NCI-H2196 (cell line): ENCODE measurements at regions not wholly inside any gene's neighbourhood (a gene's known extent, or its start where the extent isn't known, plus 50 kb on each side); places are given as distances from the start of the nearest gene placed in this dataset.
"Not testable (repeated sequence)": the region's sequence is repeated elsewhere in the genome, so short reads cannot be mapped to it uniquely, and the experiment has no call there.

Source experiments
- DNase-seq: peaks from one replicate; lab custom pipeline; 2025; ENCODE audit not compliant: unreplicated experiment; lab: John Stamatoyannopoulos, UW

DNA sequence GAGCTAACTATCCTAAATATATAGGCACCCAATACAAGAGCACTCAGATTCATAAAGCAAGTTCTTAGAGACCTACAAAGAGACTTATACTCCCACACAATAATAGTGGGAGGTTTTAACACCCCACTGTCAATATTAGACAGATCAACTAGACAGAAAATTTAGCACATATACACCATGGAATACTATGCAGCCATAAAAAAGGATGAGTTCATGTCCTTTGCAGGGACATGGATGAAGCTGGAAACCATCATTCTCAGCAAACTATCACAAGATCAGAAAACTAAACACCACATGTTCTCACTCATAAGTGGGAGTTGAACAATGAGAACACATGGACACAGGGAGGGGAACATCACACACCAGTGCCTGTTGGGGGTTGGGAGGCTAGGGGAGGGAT lies 358.9 kb upstream of the KCND2 start:
- DNase-seq: not testable (repeated sequence)

DNA sequence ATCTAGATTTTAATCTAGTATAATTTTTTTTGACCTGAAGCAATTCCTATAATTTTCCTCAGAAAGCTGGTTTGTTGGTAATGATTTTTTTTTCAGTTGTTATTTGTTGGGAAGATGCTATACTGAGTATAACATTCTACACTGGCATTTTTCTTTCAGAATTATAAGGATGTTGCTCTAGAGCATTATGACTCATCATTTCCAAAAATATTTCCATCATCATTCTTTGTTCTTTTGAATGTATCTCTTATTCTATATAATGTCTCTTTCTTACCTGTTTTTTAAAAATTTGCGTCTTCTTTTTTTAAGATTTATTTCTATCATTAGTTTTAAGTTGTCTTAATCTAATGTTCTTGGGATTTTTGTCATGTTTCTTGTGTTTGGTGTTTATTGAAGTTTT lies 356.5 kb upstream of the KCND2 start:
- no peak for DNase-seq

DNA sequence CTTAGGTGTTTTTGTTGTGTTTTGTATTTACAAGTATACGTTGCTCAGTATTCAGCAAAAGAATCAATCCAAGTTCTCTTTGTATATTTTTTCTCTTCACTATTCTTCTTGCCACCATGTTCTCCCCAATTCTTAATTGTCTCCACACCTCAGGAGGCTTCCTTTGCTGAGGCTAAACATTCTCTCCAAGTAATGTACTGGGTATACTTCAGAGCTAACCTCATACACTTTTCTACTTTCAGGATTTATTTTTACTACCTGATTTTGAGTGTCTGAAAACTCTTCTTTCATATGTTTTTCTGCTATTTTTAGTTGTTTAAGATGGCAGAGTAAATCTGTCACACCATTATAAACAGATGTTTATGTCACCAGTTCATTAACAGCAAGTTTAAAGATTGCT lies 354.8 kb upstream of the KCND2 start:
- DNase-seq: no peak

DNA sequence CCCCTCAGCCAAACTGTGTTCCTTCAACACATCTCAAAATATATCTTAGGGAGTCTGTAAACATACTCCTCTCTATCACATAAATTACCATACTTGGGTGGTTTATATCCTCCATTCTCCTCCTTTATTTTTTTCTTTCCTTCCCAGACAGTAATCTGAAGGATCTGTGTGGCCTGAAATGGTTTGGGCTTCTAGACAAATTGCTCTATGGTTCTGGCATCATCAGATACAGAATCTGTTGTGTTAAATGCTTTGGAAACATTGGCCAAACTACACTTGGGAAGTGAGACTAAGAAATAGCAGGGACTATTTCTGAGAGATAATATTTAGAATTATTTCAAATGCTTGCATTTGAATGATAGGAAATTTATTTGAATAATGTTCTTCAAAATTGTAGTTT lies 353.0 kb upstream of the KCND2 start:
- no peak for DNase-seq

DNA sequence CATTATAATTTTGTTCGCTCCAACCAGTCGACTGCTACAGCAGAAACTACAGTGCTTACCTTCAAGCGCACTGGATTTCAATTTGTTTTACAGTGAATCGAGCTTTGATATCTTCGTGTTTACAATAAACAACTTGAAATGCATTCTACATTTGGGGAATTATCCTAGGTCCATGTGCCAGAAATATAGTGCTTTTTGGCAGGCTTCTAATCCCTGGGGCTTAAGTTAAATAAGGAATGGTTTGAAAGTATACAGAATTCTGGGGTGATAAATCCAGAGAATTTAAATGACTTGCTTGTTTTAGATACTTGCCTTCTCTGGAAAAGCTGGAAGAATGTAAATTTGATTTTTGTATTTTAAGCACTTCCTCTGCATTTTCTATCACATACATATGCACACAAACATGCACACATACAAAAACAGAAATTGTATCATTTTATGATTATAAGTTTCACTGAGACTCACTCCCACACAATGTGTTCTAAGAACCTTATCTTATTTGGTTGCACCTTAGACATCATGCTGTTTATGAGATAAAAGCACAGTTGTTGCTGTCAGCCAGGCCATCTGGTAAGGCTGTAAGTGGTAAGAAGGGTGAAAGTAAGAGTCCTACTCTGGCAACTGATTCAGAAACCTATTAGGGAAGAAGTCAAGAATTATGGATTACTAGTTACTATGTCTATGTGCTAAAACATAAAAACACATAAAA lies 347.2 kb upstream of the KCND2 start:
- DNase-seq: no peak

DNA sequence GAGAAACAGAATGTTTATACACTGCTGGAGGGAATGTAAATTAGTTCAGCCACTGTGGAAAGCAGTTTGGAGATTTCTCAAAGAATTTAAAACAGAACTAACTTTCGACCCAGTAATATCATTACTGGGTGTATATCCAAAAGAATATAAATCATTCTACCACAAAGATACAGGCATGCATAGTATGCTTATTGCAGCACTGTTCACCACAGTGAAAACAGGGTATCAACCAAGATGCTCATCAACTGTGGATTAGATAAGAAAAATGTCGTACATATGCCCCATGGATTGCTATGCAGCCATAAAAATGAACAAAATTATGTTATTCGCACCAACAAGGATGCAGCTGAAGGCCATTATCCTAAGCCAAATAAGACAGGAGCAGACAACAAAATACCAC lies 343.1 kb upstream of the KCND2 start:
- DNase-seq: no peak

DNA sequence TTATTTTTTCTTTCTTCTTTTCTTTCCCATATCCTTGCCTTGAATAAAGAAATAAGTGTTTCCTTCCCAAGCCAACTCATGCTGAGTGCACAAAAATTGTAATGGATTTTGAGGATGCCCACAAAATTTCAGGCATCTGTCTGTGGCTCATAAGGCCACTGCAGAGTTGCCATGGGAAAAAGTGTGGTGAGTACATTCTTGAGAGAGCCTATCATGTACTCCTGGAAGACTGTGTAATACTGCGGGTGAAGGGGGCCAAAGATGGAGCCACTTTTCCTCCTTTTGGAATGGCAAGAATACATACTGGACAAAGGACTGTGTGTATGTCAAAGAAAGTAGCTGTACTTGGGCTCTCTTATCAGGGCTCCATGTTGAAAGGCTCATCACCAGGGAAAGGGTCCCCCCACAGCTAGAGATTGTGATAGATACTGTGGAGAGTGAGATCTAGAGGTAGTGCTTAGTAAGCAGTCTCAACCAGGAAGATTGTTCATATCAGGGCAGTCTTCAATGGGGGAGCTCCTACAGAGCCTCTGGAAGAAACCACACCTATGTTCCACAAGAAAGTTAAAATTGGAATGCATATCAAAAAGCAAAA lies 341.6 kb upstream of the KCND2 start:
- DNase-seq: no peak

DNA sequence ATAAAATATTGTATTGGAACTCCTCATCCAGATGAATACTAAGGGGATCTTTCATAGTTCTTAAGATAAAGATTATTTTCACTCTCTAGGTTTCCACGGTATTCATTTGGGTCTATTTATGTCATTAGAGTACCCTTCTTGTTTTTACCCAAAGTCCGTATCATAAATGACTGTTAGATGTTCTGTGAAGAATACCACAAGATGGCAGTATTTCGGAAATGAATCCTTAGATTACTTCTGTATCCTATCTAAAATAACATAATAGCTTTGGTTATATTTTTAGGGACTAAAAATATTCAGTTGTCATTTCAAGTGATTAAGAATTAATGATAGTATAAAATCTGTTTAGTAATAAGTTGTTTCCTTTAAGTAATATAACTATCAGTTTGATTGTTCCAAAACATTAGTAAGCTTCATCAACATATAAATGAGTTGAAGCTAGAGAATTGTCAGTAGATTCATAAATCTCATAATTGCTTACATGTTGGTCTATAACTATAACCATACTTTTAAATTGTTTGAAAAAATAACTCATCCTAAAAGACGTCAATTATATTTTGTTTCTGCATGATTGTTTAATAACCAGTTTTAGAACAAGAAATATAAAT lies 337.5 kb upstream of the KCND2 start:
- DNase-seq: peak; percentile 16

DNA sequence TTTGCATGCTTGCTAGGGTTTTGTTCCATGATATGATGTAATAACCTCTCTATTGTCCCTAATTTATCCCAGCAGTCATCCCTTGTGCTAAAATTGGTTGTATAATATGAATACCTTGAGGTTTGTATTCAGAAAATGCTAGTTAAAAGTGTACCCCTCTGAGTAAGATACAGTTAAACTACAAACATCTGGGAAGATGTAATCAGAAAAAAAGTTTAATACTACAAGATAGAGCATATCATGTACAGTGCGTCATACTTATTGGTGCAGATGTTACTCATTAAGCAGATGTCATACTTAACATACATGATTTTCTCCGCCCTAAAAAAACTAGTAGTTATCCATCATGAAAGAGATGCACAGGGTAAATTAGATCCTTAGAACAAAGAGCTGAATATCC lies 336.1 kb upstream of the KCND2 start:
- no peak for DNase-seq

DNA sequence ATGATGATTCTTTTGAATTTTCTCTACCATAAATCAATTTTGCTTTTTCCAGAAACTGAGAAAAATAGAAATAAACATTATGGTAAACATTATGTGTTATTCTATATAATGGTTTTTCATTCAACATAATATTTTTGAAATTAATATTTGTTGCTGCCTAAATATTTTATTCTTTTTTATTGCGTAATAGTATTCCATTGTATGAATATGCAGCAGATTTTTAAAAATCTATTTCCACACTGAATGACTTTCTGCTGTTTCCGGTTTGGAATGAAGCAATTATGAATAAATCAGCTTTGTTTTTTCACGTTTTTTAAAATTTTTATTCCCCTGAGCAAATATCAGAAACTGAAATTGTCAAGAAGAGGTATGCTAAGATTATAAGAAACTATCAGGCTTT lies 335.2 kb upstream of the KCND2 start:
- no peak for DNase-seq

DNA sequence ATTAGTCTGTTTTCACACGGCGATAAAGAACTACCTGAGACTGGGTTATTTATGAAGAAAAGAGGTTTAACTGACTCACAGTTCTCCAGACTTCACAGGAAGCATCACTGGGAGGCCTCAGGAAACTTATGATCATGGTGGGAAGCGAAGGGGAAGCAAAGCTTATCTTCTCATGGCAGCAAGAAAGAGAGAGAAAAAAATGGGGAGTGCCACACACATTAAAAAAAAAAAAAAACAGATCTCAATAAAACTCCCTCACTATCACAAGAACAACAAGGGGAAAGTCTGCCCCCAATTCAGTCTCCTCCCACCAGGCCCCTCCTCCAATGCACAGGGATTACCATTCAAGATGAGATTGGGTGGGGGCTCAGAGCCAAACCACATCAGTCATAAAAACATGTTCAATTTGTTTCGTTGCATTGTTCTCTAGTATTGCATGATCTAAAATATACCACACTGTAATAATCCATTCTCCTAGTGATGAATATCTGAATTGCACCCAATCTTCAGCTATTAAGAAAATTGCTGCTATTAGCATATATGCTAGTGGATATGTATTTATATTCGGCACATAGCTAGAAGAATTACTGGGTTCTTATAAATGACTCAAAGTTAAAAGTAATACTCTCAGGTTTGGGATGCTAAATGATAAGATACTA lies 328.9 kb upstream of the KCND2 start:
- no peak for DNase-seq

DNA sequence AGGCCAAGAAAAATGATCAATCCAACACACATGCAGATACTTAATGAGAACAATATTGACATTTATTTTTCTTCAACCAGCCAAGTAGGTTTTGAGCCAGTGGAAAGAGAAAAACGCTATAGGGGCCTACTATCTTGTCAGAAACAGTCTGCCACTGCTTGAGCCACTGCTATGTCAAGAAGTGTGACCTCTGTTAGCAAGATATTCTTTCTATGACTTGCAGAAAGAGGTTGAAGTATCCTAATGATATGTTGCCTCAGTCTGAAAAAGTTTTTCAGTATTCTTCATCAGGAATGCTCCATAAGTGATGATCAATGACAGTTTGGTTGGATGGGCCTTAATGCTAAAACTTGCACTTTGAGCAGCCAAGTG lies 328.4 kb upstream of the KCND2 start:
- no peak for DNase-seq

DNA sequence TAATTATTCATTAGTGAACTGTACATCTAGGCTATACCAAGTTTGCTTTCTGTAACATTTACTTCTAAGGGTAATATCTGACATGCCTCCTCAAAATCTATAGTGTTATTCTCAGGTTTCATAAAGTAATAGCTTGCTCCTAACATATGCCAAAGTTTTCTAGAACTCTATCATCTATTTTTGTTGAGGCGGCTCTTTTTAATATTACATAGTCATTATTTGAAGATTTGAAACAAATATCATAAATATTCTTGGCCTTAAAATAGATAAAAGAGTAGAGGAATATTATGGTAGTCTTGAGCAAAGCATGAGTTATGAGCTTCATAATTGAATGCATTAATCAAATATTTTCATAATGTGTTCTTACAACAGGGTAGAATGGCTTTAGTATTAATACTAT lies 327.2 kb upstream of the KCND2 start:
- DNase-seq: no peak

DNA sequence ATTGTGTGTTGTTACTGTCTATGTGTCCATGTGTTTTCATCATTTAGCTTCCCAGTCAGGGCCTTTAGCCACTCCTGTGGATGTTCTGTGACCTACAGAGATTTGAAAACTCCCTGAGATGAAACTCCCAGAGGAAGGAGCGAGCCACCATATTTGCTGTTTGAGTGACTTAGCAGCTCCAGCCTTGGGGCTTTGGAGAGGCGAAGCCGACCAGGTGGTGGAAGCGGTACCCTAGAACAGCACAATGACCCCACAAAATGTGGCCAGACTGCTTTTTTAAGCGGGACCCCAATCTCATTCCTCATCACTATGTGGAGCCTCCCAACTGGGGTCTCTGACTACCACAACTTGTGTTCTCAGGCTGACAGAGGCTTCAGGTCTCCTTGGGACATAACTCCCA lies 323.9 kb upstream of the KCND2 start:
- no peak for DNase-seq

DNA sequence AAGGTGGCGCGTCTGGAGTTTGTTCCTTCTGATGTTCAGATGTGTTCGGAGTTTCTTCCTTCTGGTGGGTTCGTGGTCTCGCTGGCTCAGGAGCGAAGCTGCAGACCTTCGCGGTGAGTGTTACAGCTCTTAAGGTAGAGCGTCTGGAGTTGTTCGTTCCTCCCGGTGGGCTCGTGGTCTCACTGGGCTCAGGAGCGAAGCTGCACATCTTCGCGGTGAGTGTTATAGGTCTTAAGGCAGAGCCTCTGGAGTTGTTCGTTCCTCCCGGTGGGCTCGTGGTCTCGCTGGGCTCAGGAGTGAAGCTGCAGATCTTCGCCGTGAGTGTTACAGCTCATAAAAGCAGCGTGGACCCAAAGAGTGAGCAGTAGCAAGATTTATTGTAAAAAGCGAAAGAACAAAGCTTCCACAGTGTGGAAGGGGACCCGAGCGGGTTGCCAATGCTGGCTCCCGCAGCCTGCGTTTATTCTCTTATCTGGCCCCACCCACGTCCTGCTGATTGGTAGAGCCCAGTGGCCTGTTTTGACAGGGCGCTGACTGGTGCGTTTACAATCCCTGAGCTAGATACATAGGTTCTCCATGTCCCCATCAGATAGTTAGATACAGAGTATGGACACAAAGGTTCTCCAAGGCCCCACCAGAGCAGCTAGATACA lies 322.5 kb upstream of the KCND2 start:
- not testable (repeated sequence) for DNase-seq

DNA sequence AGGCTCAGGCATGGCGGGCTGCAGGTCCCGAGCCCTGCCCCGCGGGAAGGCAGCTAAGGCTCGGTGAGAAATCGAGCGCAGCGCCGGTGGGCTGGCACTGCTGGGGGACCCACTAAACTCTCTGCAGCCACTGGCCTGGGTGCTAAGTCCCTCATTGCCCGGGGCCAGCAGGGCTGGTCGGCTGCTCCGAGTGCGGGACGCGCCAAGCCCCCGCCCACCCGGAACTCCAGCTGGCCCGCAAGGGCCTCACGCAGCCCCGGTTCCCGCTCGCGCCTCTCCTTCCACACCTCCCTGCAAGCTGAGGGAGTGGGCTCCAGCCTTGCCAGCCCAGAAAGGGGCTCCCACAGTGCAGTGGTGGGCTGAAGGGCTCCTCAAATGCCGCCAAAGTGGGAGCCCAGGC lies 321.4 kb upstream of the KCND2 start:
- DNase-seq: not testable (repeated sequence)

DNA sequence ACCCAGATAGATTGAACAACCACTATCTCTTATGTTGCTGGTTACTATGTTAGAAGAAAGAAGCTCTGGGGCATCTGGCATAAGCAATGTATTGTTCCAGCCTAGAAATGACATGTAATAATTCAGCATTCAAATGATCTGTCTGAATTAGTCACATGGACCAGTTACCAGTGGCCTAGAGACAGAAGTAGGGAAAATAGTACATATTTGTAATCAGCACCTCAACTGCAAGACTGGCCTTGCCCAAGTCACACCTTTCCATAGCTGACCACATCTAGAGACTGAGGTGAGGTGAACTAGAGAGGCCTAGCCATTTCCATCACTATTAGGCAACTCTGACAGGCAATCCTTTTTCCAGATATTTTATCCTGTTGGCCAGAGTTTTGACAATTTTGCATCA lies 315.6 kb upstream of the KCND2 start:
- DNase-seq: no peak

DNA sequence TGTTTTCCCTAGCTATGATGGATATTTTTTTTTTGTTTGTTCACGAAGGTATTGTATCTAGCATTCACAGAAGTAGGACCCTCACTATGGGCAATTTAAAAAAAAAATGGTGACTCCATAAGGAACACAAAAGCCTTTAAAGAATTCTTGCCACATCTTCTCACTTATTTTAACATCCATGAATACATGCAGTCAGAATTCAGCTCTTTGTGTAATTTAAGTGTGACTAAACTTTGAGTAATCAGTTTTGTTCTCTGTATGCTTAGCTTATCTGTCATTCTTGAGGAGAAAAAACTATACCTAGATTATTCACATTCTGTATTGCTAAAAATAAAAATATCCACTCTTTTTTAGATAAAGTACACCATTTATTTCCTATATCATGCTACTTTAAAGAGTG lies 313.2 kb upstream of the KCND2 start:
- DNase-seq: no peak

DNA sequence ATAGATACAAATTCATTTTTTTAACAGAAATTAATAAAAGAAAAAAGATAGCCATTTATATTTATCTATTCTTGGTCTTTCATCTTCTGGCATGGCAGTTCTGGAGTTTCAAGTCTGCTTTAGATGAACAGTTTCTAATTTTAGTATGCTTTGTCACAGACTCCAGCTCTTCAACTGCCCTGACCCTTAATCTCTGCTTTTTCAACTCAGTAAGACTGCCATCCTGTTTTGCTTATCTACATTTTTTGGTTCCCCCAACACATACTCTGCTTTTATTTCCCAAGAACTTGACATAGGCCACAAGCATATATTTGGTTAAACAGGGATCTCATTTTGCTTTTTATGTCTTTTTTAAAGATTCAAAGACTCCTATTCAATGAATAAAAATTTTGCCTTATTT lies 309.3 kb upstream of the KCND2 start:
- no peak for DNase-seq

DNA sequence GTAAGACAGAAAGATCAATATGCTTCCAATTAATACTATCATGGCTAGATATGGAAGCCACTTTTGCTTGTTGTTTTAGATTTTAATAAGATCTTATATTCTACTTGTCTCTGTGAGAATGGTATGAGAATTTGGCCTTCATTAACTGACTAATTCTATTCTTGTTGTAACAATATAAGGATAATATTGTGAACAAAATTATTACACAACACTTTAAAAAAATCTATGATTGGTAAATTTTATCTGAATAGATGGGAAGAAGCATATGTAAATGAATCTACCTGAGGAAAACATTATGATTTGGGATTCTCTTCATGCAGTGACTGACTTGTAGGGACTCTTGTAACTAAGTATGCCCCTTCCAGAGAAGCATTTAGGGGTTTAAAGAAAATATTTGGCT lies 308.9 kb upstream of the KCND2 start:
- DNase-seq: no peak

DNA sequence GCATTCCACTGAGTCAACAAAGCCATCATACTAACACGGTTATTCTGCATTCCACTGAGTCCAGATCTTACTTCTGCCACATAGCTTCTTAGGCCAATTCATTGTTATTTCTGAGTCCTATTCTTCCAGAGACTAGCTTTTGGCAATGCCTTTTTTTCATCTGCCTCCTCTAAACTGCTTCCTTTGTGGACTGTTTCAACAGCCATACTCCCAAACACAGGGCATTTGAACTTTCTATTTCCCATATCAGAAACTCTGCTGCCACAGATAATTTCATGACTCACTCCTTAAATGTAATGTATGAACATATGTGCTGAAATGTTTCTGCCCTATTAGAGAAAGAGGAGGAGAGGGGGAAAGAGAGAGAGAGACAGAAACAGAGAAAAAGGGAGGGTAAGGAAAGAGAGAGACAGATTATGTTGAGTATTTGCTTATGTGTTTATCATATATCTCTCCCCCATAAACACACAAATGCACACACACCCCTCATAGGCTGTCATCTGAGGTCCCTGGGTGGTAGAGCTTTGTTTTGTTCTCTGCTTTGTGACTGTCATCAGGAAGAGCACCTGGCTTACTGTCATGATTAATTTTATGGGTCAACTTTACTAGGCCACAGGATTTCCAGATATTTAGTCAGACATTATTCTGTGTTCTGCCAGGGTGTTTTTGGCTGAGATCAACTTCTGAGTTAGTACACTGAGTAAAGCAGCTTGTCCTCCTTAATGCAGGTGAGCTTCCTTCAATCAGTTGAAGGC lies 308.0 kb upstream of the KCND2 start:
- no peak for DNase-seq
